RWPE2 (cell line): ENCODE measurements at regions not wholly inside any gene's neighbourhood (a gene's known extent, or its start where the extent isn't known, plus 50 kb on each side); places are given as distances from the start of the nearest gene placed in this dataset.

Experiments used
- ATAC-seq: fragments of 200-7000 bp; cut with Tn5 transposase; 3 replicates; pipeline ENCODE4 v1.9.1; 2021; ENCODE audit warnings: low read depth
- DNase-seq: peaks from one replicate; pipeline ENCODE4 v3.0.0-alpha.2; 2020; ENCODE audit warnings: low spot score
- H3K27ac ChIP-seq: fragments of 450-650 bp; 2 replicates; pipeline ENCODE4 v1.5.1; 2017; ENCODE audit warnings: mild to moderate bottlenecking; ENCODE audit not compliant: poor library complexity, severe bottlenecking
- H3K27me3 ChIP-seq: fragments of 250-450 bp; sonication (Bioruptor Pico); 2 replicates; pipeline ENCODE4 v1.5.1; 2021; ENCODE audit warnings: mild to moderate bottlenecking, moderate library complexity; ENCODE audit not compliant: insufficient read depth, poor library complexity, severe bottlenecking
- H3K36me3 ChIP-seq: fragments of 250-450 bp; sonication (Bioruptor Pico); 2 replicates; pipeline ENCODE4 v1.5.1; 2020; ENCODE audit warnings: low read depth, mild to moderate bottlenecking, moderate library complexity
- H3K4me1 ChIP-seq: fragments of 250-450 bp; sonication (Bioruptor Pico); 2 replicates; pipeline ENCODE4 v1.5.1; 2021; ENCODE audit warnings: mild to moderate bottlenecking, moderate library complexity; ENCODE audit not compliant: insufficient read depth, poor library complexity, severe bottlenecking
- H3K4me3 ChIP-seq: fragments of 250-450 bp; sonication (Bioruptor Pico); 2 replicates; pipeline ENCODE4 v1.5.1; 2021; ENCODE audit warnings: mild to moderate bottlenecking, moderate library complexity; ENCODE audit not compliant: severe bottlenecking
- H3K9me3 ChIP-seq: fragments of 250-450 bp; sonication (Bioruptor Pico); 2 replicates; pipeline ENCODE4 v1.5.1; 2021; ENCODE audit warnings: mild to moderate bottlenecking, moderate library complexity; ENCODE audit not compliant: severe bottlenecking
- CTCF ChIP-seq: fragments of 450-650 bp; IDR thresholded peaks from one replicate; pipeline ENCODE4 v1.5.1; 2017; ENCODE audit warnings: mild to moderate bottlenecking, moderate library complexity; ENCODE audit not compliant: poor library complexity, severe bottlenecking

- Histone ChIP-seq H3K27me3 (no peaks in the 10 kb centered on the region), H3K36me3 (no peaks in the 10 kb centered on the region), H3K4me3 (no peak overlapping the region), H3K9me3 (peaks cover 3% of the 10 kb centered on the region), H3K27ac (no peak overlapping the region), H3K4me1 (no peaks in the 10 kb centered on the region)
- TF ChIP-seq CTCF = no peak
- no peak for DNase-seq
- no peak for ATAC-seq
These were observed 570.4 kb downstream of the TCERG1L start for GRCh38 chr10:130740915-130741750.

- Histone ChIP-seq H3K4me3 (no peak overlapping the region), H3K4me1 (no peaks in the 10 kb centered on the region), H3K27ac (no peak overlapping the region), H3K9me3 (peaks cover 3% of the 10 kb centered on the region), H3K36me3 (no peaks in the 10 kb centered on the region), H3K27me3 (no peaks in the 10 kb centered on the region)
- no peak for ATAC-seq
- no peak for TF ChIP-seq CTCF
- no peak for DNase-seq
These were observed 569.3 kb downstream of the TCERG1L start for GRCh38 chr10:130741901-130742855.

GRCh38 chr10:130742941-130743675 is 568.4 kb downstream of the TCERG1L start:
- no peak for DNase-seq
- no peak overlapping the region for H3K27ac ChIP-seq
- H3K4me1 ChIP-seq = no peaks in the 10 kb centered on the region
- no peak for TF ChIP-seq CTCF
- no peaks in the 10 kb centered on the region for H3K36me3 ChIP-seq
- H3K9me3 ChIP-seq = peaks cover 3% of the 10 kb centered on the region
- no peak for ATAC-seq
- H3K4me3 ChIP-seq = no peak overlapping the region
- no peaks in the 10 kb centered on the region for H3K27me3 ChIP-seq

- Histone ChIP-seq H3K4me3 (no peak overlapping the region), H3K4me1 (no peaks in the 10 kb centered on the region), H3K9me3 (peaks cover 3% of the 10 kb centered on the region), H3K27me3 (no peaks in the 10 kb centered on the region), H3K36me3 (no peaks in the 10 kb centered on the region), H3K27ac (no peak overlapping the region)
- no peak for TF ChIP-seq CTCF
- ATAC-seq (no peak), DNase-seq (no peak)
These were observed 567.7 kb downstream of the TCERG1L start for GRCh38 chr10:130743751-130744271.
